GM23338 (cell line): ENCODE measurements at regions not wholly inside any gene's neighbourhood (a gene's known extent, or its start where the extent isn't known, plus 50 kb on each side); places are given as distances from the start of the nearest gene placed in this dataset.

Experiments used
- ATAC-seq: fragments of 200-7000 bp; cut with Tn5 transposase; 3 replicates; pipeline ENCODE4 v1.9.1; 2020
- DNase-seq: peaks from one replicate; pipeline ENCODE4 v3.0.0-alpha.2; 2015; ENCODE audit warnings: low spot score
- H2AFZ ChIP-seq: fragments of 200-600 bp; sonication (generic); 2 replicates; pipeline ENCODE4 v1.8.0; 2016; ENCODE audit warnings: antibody characterized with exemption, mild to moderate bottlenecking, moderate library complexity
- H3F3A ChIP-seq: fragments of 200-600 bp; sonication (generic); replicated peaks from 2 replicates; pipeline ENCODE4 v1.8.0; 2017; ENCODE audit warnings: antibody characterized with exemption, mixed run types, low read depth
- H3K27ac ChIP-seq: fragments of 200-600 bp; sonication (generic); 2 replicates; pipeline ENCODE4 v1.6.1; 2016; ENCODE audit warnings: low read depth
- H3K27me3 ChIP-seq: fragments of 200-600 bp; sonication (generic); 2 replicates; pipeline ENCODE4 v1.8.0; 2016; ENCODE audit warnings: mild to moderate bottlenecking, mixed run types, moderate library complexity; ENCODE audit not compliant: insufficient read depth
- H3K36me3 ChIP-seq: fragments of 200-600 bp; sonication (generic); 2 replicates; pipeline ENCODE4 v1.8.0; 2016; ENCODE audit warnings: mild to moderate bottlenecking; ENCODE audit not compliant: insufficient read depth
- H3K4me1 ChIP-seq: fragments of 200-600 bp; sonication (generic); 2 replicates; pipeline ENCODE4 v1.8.0; 2016; ENCODE audit warnings: mild to moderate bottlenecking, moderate library complexity; ENCODE audit not compliant: insufficient read depth
- H3K4me2 ChIP-seq: fragments of 200-600 bp; sonication (generic); 2 replicates; pipeline ENCODE4 v1.7.1; 2017; ENCODE audit warnings: mixed run types
- H3K4me3 ChIP-seq: fragments of 200-600 bp; sonication (generic); 2 replicates; pipeline ENCODE4 v1.6.1; 2016; ENCODE audit warnings: mixed run types
- H3K79me2 ChIP-seq: fragments of 200-600 bp; sonication (generic); replicated peaks from 2 replicates; pipeline ENCODE4 v1.8.0; 2017; ENCODE audit warnings: mild to moderate bottlenecking; ENCODE audit not compliant: insufficient read depth
- H3K9me2 ChIP-seq: fragments of 200-600 bp; sonication (generic); 2 replicates; pipeline ENCODE4 v1.8.0; 2017; ENCODE audit not compliant: insufficient read depth
- H4K20me1 ChIP-seq: fragments of 200-600 bp; sonication (generic); replicated peaks from 2 replicates; pipeline ENCODE4 v1.8.0; 2017; ENCODE audit warnings: mild to moderate bottlenecking; ENCODE audit not compliant: insufficient read depth
- H3K27ac Mint-ChIP-seq: 2 replicates; pipeline ENCODE4 v1.8.0; 2020; ENCODE audit warnings: inconsistent platforms, mild to moderate bottlenecking, moderate library complexity, mixed read lengths
- H3K27me3 Mint-ChIP-seq: 3 replicates; pipeline ENCODE4 v1.8.0; 2022; ENCODE audit warnings: low read depth, mild to moderate bottlenecking, moderate library complexity, mixed read lengths, inconsistent platforms; ENCODE audit not compliant: insufficient read depth, poor library complexity
- H3K36me3 Mint-ChIP-seq: 3 replicates; pipeline ENCODE4 v1.8.0; 2021; ENCODE audit warnings: low read depth, mild to moderate bottlenecking, inconsistent platforms, moderate library complexity, mixed read lengths
- H3K4me1 Mint-ChIP-seq: 3 replicates; pipeline ENCODE4 v1.8.0; 2020; ENCODE audit warnings: mild to moderate bottlenecking, inconsistent platforms, mixed read lengths
- H3K4me3 Mint-ChIP-seq: 3 replicates; pipeline ENCODE4 v1.8.0; 2021; ENCODE audit warnings: moderate library complexity, mild to moderate bottlenecking, inconsistent platforms, mixed read lengths
- H3K9me3 Mint-ChIP-seq: 3 replicates; pipeline ENCODE4 v1.8.0; 2020; ENCODE audit warnings: moderate library complexity, mild to moderate bottlenecking, inconsistent platforms, mixed read lengths
- CREB1 ChIP-seq: fragments of 250-450 bp; sonication (Bioruptor Pico); IDR thresholded peaks from 2 replicates; pipeline ENCODE4 v1.5.0; 2020; ENCODE audit warnings: low read depth, mild to moderate bottlenecking, moderate library complexity
- EZH2 ChIP-seq: fragments of 200-600 bp; sonication (generic); IDR thresholded peaks from one replicate; pipeline ENCODE4 v1.8.0; 2017; ENCODE audit warnings: antibody characterized with exemption, mild to moderate bottlenecking, low read depth; ENCODE audit not compliant: unreplicated experiment
- EZH2phosphoT487 ChIP-seq: fragments of 200-600 bp; sonication (generic); IDR thresholded peaks from one replicate; pipeline ENCODE4 v1.8.1; 2018; ENCODE audit warnings: antibody characterized with exemption; ENCODE audit not compliant: unreplicated experiment
- JUNB ChIP-seq: IDR thresholded peaks from one replicate; pipeline ENCODE4 v1.6.1; 2016; ENCODE audit warnings: antibody characterized with exemption; ENCODE audit not compliant: unreplicated experiment
- NANOG ChIP-seq: IDR thresholded peaks from 2 replicates; pipeline ENCODE4 v1.6.1; 2016; ENCODE audit warnings: antibody characterized with exemption, borderline replicate concordance
- POLR2AphosphoS5 ChIP-seq: IDR thresholded peaks from 2 replicates; pipeline ENCODE4 v1.6.1; 2016; ENCODE audit warnings: antibody characterized with exemption, low read depth
- TF ChIP-seq, protein P1 (sequence below): IDR thresholded peaks from one replicate; pipeline ENCODE4 v1.6.1; 2018; ENCODE audit warnings: antibody characterized with exemption; ENCODE audit not compliant: unreplicated experiment
- TF ChIP-seq, protein P2 (sequence below), 2 experiments: fragments of 200-600 bp in 1 of 2; sonication (generic) in 1 of 2; conservative IDR thresholded peaks; 2 replicates each; pipeline versions ENCODE4 v1.5.1 to v1.6.1; 2016 to 2017; ENCODE audit warnings: antibody characterized with exemption in 2 of 2, low read depth in 2 of 2, mild to moderate bottlenecking in 2 of 2, moderate library complexity in 1 of 2

DNA sequence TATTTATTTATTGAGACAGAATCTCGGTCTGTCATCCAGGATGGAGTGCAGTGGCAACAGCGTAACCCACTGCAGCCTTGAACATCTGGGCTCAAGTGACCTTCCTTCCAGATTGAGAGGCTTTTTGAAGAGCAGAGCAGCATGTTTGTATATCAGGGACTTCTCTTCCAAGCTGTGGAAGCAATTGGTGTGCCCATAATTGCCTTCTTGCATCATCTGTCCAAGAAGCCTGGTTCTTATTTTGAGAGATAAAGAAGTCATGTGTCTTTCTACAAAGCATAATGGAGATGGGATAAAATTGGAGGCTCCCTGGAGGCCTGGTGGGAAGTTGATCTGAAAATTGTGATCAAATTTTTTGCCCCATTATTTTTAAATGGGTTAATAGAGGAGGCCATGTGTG is 183.8 kb upstream of the MCTP2 start (continued):
- TF ChIP-seq, protein P1, sequence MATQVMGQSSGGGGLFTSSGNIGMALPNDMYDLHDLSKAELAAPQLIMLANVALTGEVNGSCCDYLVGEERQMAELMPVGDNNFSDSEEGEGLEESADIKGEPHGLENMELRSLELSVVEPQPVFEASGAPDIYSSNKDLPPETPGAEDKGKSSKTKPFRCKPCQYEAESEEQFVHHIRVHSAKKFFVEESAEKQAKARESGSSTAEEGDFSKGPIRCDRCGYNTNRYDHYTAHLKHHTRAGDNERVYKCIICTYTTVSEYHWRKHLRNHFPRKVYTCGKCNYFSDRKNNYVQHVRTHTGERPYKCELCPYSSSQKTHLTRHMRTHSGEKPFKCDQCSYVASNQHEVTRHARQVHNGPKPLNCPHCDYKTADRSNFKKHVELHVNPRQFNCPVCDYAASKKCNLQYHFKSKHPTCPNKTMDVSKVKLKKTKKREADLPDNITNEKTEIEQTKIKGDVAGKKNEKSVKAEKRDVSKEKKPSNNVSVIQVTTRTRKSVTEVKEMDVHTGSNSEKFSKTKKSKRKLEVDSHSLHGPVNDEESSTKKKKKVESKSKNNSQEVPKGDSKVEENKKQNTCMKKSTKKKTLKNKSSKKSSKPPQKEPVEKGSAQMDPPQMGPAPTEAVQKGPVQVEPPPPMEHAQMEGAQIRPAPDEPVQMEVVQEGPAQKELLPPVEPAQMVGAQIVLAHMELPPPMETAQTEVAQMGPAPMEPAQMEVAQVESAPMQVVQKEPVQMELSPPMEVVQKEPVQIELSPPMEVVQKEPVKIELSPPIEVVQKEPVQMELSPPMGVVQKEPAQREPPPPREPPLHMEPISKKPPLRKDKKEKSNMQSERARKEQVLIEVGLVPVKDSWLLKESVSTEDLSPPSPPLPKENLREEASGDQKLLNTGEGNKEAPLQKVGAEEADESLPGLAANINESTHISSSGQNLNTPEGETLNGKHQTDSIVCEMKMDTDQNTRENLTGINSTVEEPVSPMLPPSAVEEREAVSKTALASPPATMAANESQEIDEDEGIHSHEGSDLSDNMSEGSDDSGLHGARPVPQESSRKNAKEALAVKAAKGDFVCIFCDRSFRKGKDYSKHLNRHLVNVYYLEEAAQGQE = no peak
- TF ChIP-seq CREB1 (CRISPR knock-in tag) = no peak
- TF ChIP-seq, protein P2, sequence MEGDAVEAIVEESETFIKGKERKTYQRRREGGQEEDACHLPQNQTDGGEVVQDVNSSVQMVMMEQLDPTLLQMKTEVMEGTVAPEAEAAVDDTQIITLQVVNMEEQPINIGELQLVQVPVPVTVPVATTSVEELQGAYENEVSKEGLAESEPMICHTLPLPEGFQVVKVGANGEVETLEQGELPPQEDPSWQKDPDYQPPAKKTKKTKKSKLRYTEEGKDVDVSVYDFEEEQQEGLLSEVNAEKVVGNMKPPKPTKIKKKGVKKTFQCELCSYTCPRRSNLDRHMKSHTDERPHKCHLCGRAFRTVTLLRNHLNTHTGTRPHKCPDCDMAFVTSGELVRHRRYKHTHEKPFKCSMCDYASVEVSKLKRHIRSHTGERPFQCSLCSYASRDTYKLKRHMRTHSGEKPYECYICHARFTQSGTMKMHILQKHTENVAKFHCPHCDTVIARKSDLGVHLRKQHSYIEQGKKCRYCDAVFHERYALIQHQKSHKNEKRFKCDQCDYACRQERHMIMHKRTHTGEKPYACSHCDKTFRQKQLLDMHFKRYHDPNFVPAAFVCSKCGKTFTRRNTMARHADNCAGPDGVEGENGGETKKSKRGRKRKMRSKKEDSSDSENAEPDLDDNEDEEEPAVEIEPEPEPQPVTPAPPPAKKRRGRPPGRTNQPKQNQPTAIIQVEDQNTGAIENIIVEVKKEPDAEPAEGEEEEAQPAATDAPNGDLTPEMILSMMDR (conservative IDR thresholded peaks at IDR 0.05; ENCODE audit: low read depth in 2 of 2) = no peak

DNA sequence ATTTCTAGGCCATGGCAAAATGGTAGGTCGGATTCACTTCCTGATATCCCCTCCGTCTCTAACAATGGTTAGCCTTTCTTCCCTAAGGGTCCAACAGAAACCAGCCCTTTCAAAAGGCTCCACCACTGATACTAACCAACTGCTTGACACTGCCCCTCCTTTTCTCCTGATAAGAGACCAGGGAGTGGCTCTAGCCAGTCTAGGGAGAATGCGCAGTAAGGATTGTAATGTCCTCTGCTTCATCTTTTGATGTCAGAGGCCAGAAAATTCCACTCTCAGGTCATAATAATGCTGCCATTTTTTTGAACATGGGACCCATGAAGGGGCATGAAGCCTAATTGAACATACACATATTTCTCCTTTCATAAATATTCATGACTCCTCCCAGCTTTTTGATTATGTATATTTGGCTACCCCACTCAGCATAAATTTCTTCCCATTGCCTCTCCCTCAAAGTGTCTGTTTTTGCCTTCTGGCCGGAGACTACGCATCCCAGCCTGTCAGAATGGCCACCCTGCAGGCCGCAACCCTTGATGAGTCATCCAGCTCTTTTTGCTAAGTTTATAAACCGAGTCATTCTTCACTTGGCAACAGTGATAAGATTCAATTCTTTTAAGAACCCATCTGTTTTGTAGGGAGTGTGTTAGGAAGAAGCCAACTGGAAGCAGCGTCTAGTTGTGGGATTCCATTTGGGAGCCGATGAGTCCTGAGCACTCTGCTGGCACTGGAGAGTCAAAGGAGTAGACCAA is 189.0 kb upstream of the MCTP2 start:
- Mint-ChIP-seq H3K27ac (no peak overlapping the region), H3K4me3 (no peak overlapping the region), H3K27me3 (peaks cover 2% of the 10 kb centered on the region), H3K4me1 (no peaks in the 10 kb centered on the region), H3K36me3 (no peaks in the 10 kb centered on the region), H3K9me3 (peaks cover 2% of the 10 kb centered on the region; the same call in 1 of the 3 replicates)
- H3K27ac ChIP-seq = no peak overlapping the region
- no peak overlapping the region for H3K4me2 ChIP-seq
- H3K27me3 ChIP-seq = no peaks in the 10 kb centered on the region
- H3K79me2 ChIP-seq = no peaks in the 10 kb centered on the region
- H3K36me3 ChIP-seq = no peaks in the 10 kb centered on the region
- H3K9me2 ChIP-seq = peaks cover 21% of the 10 kb centered on the region
- H2AFZ ChIP-seq = no peak overlapping the region
- ATAC-seq (no peak), DNase-seq (no peak)
- H3F3A ChIP-seq = no peaks in the 10 kb centered on the region
- no peaks in the 10 kb centered on the region for H3K4me1 ChIP-seq
- H3K4me3 ChIP-seq = no peak overlapping the region
- H4K20me1 ChIP-seq = no peaks in the 10 kb centered on the region
- TF ChIP-seq CREB1 (CRISPR knock-in tag) (no peak), POLR2AphosphoS5 (no peak), JUNB (no peak), EZH2phosphoT487 (no peak), NANOG (no peak), EZH2 (no peak)
- TF ChIP-seq, protein P1 = no peak
